Stimulated activated CD4-positive, alpha-beta T cell treated with anti-CD3 and anti-CD28 coated beads, Interleukin-4, amount 100 ng/mL, for 4 hours (primary cell): ENCODE measurements at regions not wholly inside any gene's neighbourhood (a gene's known extent, or its start where the extent isn't known, plus 50 kb on each side); places are given as distances from the start of the nearest gene placed in this dataset.

ENCODE experiments used
- DNase-seq, 2 experiments: peaks; one replicate each; pipeline ENCODE4 v3.0.0-alpha.2; 2020

- DNase-seq: no peak
Observed at GRCh38 chr4:13126976-13127910, 356.9 kb downstream of the RAB28 start.

GRCh38 chr4:13118633-13119032 lies 365.5 kb downstream of the RAB28 start:
- DNase-seq: no peak

DNA sequence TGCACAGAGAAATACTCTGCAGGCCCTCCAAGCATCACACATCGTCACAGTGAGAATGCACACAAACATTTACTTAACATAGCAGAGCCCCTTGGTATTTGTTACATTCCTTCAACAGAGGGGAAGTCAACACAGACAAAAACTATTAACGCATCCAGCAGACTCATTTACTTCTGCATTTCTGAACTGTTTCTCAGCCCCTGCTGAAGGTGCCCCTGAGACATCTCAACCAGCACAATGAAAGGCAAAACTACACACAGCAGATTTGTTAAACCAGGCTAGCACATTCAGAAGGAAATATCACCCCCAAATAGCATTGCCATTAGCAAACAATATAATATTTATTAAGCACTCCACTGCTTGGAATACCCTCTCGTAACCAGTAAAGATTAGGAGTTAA lies 367.0 kb downstream of the RAB28 start:
- no peak for DNase-seq

GRCh38 chr4:13112030-13112429 lies 372.1 kb downstream of the RAB28 start:
- no peak for DNase-seq

GRCh38 chr4:13109536-13109935 lies 374.6 kb downstream of the RAB28 start:
- no peak for DNase-seq

DNA sequence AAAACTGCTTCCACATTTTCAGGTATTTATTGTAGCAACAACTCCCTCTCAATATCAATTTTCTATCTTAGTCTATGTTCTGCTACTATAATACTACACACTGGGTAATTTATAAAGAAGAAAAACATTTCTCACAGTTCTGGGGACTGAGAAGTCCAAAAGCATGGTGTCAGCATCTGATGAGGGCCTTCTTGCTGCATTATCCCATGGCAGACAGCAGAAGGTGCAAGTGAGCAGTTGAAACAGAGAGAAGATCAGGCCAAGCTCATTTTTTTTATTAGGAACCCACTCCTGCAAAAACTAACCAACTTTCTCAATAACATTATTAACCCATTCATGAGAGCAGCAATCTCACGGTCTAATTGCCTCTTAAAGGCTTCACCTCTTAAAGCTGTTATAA lies 376.0 kb downstream of the RAB28 start:
- no peak for DNase-seq

DNA sequence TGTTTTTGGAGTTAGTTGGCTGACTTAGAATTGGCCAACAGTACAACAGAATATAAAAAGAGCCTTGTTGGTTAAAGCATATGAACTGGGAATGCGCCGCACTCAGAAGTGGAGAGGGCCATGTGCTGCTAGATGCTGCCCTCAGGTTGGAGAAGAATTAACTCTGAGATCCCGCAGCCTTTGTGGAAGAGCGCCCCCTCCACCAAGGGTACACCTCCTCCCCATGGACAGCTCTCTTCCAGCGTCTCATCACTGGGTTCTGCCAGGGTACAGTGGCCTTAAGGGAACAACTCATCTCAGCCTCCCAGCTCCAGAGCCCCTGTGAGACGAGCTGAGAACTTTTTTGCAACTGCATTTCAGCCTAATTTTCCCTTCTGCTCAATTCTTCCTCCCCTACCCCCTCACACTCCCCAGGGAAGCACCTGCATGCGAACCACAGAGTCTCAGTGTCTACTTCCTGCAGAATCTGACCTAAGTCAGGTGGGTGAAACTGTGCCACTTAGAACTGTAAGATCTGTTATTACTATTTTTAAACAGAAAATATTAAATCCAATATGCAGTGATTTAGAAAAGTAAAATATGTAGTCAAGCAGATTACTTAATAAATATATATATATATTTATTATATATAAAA lies 380.6 kb downstream of the RAB28 start:
- no peak for DNase-seq

DNA sequence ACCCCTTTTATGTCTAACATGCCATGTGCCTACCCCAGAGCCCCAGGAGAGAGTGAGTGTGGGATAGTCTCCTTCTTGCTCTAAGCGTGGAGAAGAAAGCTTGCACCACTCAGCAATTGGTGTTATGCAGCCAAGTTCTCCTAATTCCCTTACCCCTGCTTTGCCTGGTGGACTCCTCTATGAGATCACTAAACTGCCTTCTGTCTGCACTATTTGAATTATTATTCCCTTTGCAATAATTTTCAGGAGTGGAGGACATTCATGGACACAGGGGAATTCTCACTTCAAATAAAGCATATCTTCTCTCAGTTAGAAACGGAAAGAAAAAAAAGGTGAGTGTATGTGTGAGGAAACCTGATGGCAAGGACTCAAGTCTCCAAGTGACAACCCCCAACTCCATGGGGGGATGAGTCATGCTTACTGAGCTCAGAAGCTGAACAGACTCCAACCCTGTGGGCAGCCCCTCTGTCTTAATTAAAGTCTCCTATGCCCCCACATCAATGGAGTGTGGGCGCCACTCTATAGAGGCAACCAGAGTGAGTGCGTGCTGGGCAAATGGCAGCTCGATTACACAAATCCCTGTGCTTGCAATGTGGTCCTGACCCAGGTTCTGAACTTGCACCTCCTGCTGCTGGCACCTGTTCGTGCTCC lies 381.9 kb downstream of the RAB28 start:
- DNase-seq: no peak

DNA sequence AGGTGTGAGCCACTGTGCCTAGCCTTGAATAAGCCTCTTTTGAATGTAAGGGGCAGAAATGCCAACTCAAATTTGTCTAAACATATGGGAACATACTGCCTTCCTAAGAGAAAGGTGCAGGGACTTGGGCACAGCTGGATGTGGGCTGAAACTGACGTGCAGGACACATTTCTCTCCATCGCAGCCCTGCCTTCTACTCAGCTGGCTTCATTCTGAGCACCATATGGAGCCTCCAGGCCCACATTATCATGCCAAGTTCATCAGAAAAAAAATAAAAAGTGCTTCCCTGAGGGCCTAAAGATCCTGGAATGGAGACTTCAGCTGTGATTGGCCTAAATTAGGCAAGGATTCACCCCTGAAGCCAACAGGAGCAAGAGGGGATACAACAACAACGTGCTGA lies 386.2 kb downstream of the RAB28 start:
- DNase-seq: no peak

DNA sequence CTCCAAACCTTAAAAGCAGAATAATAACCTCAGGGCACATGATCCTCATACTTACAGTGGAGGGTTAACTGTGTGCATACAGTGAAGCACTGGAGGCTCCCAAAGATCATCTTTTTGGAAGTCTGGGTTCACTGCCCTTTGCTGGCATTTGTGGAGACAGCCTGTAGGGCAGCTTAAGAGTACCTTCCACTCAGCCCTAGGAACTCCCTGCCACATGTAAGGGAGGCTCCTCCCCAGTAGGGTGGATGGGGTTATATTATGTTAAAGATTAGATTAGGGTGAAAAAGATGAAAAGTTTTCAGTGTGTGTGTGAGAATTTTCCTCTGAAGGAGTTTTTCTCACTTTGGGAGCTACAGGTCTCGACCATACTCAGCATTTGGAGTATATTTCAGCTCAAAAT lies 388.4 kb downstream of the RAB28 start:
- no peak for DNase-seq

GRCh38 chr4:13093170-13093569 lies 391.0 kb downstream of the RAB28 start:
- no peak for DNase-seq

GRCh38 chr4:13092702-13093101 lies 391.4 kb downstream of the RAB28 start:
- DNase-seq: no peak

DNA sequence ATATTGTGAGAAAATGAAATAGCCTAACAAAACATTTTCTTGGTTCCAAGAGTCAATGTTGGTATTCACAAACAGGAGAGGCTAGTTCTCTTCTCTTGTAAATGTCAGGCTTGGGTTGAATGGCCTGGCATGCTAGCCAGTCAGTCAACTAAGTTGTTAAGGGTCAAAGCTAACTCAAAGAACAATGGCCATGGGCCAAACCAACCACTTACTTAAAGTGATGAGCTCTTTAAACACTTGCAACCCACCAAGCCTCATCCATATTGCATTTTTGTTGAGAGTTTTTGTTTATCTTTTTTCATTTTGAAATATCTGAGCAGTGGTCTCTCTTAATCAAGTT lies 394.5 kb downstream of the RAB28 start:
- DNase-seq: no peak

DNA sequence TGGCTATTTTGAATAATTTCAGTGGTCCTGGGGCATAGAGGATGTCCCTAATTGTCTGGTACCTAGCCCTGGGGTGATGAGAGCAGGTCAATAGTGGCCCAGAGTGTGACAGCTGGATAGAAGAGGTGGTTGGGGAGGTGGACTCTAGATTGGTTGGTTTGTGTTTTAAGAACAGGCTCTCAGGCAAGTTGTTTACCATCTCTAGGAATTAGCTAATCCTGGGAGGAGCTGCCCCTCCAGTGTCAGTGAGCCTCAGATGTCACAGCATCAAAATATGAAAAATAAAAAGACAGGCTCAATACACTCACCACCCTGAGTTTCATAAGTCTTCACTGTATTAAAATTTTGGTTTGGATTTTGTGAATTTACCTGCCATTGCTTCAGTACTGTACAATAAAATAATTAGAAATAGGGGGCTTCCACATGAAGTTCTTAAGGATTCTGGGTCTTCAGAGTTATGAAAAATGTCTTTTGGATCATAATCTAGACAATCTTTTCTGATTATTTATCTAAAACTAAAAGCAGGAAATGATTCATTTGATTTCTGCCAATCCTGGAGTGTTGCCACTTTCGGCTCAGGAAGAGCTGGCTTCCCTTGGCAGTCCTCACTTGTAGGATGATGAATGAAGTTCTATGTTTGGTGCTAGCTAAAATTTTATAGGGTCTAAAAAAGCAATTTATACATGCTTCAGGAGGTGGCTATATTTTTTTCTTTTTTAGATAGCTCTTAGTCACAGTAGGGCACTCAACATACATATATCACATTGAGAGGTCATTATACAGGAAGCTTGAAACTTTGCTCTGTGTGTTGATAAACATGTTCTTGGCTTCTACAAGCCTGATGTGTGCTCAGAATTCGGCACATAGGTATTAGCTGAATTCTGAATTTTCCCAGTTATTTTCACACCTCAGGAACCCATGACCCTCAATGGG lies 395.1 kb downstream of the RAB28 start:
- no peak for DNase-seq

- no peak for DNase-seq
Observed at GRCh38 chr4:13087041-13087440, 397.1 kb downstream of the RAB28 start.

DNA sequence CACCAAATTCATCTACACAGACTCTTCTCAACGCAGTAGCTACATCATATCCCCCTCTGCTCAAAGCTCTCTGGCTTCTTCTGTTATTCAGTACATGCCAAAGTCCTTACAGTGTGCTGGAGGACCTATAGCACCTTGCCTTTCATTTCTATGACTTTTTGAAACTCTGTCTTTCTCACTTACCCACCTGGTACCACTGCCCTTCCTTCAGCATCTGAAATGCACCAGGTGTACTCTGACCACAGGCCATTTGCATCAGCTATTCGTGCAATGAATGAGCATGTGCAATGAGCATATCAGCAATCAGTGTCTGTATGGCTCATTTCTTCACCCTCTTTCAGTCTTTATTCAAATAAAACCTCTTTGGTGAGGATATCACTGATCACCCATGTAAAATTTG lies 399.9 kb downstream of the RAB28 start:
- no peak for DNase-seq

DNA sequence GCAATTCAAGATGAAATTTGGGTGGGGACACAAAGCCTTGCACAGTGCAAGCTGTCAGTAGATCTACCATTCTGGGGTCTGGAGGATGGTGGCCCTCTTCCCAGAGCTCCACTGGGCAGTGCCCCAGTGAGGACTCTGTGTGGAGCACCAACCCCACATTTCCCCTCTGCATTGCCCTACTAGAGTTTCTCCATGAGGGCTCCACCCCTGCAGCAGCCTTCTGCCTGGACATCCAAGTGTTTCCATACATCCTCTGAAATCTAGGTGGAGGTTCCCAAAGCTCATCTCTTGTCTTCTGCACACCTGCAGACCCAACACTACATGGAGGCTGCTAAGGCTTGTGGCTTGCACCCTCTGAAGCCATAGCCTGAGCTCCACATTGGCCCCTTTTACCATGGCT lies 402.3 kb downstream of the RAB28 start:
- no peak for DNase-seq

GRCh38 chr4:13067077-13067476 lies 417.1 kb downstream of the RAB28 start:
- DNase-seq: no peak

DNA sequence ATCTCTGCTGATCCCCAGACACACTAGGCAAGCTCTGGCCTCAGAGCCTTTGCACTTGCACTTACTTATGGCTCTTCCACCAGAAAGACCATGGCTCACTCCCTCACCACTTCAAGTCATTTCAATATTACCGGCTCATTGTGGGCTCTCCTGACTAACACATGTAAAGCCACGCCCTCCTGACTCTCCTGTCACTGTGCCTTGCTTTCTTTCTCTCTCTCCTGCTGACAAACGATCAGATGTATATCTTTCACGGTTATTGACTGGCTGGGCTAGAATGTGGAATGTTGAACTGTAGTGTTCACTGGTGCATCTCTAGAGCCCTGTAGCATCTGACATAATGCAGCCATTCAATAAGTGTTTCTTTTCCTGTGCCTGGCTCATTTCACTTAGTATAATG lies 425.1 kb downstream of the RAB28 start:
- no peak for DNase-seq

DNA sequence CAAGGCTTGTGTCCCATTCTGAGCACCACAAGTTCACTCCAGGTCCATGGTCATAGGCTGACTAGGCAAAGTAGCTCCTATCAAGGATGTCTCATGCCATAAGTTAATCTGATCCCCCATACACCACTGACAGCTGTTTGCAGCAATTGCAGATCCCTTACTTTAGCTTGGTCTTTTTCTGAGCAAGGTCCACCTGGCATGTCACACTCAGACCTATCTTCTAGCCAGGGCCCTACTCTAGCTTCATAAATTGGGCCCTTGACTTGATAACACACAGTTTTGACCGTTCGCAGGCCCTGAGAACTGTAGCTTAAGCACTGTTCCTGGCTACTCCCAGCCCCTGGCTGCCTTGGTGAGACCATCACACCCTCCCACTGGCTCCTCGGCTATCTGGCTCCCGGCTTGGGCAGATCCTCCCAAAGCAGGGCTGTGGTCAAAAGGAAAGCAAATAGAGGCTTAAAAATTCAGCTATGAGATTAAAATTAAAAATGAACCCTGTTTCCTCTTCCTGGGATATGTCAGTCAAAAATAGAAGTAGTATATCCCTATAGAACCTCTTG lies 427.4 kb downstream of the RAB28 start:
- no peak for DNase-seq

- DNase-seq: no peak
Observed at GRCh38 chr4:13054420-13054970, 429.6 kb downstream of the RAB28 start.

- DNase-seq: no peak
Observed at GRCh38 chr4:13047591-13047990, 436.5 kb downstream of the RAB28 start.
